ENCODE measurements at regions not wholly inside any gene's neighbourhood (a gene's known extent, or its start where the extent isn't known, plus 50 kb on each side); places are given as distances from the start of the nearest gene placed in this dataset.

DNA sequence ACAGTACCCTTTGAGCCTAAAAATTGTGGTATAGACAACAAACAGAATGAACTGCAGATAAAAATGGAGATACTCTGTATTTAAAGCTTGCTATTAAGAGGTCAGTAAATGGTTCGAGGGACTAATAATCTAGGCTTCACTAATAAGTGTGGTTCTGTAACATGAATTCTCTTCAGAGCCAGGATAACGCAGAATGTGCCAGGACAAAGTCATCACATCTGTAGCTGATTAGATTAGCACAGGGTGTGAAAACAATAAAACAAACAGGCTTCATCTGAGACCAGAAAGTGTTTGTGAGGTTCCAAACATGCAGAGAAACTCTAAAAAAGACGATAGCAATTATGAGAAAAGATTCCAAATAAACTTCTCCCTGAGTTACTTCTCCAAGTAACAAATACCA, 89.1 kb upstream of the LUZP2 start:
- intact Hi-C loops (cut with micrococcal nuclease; ENCODE audit: unreplicated experiment), result no loop called here
- POLR2A ChIA-PET, result no interaction called here
- no peak for DNase-seq
- BruUV-seq (replicated peaks), result no TSS peak
- H3K27me3 ChIP-seq (replicated peaks; ENCODE audit: control insufficient read depth, insufficient read depth, low read length), result no peaks in the 10 kb centered on the region
- CTCF ChIA-PET, result no interaction called here
- Mint-ChIP-seq H3K27me3 (ENCODE audit: insufficient read depth, unreplicated experiment) (no peaks in the 10 kb centered on the region), H3K36me3 (ENCODE audit: insufficient read depth, unreplicated experiment) (no peaks in the 10 kb centered on the region), H3K27ac (ENCODE audit: unreplicated experiment) (no peak overlapping the region), H3K9me3 (ENCODE audit: unreplicated experiment) (no peaks in the 10 kb centered on the region), H3K4me3 (ENCODE audit: unreplicated experiment) (no peak overlapping the region), H3K4me1 (ENCODE audit: low read depth, unreplicated experiment) (no peaks in the 10 kb centered on the region)
- no peaks in the 10 kb centered on the region for H3K9me3 ChIP-seq
- no peak overlapping the region for H3K4me3 ChIP-seq (ENCODE audit: low read depth, low read length)
- TF ChIP-seq, protein P1, sequence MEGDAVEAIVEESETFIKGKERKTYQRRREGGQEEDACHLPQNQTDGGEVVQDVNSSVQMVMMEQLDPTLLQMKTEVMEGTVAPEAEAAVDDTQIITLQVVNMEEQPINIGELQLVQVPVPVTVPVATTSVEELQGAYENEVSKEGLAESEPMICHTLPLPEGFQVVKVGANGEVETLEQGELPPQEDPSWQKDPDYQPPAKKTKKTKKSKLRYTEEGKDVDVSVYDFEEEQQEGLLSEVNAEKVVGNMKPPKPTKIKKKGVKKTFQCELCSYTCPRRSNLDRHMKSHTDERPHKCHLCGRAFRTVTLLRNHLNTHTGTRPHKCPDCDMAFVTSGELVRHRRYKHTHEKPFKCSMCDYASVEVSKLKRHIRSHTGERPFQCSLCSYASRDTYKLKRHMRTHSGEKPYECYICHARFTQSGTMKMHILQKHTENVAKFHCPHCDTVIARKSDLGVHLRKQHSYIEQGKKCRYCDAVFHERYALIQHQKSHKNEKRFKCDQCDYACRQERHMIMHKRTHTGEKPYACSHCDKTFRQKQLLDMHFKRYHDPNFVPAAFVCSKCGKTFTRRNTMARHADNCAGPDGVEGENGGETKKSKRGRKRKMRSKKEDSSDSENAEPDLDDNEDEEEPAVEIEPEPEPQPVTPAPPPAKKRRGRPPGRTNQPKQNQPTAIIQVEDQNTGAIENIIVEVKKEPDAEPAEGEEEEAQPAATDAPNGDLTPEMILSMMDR (IDR thresholded peaks at IDR 0.05; ENCODE audit: insufficient read depth in 1 of 2, low read depth in 1 of 2, low read length in 1 of 2, severe bottlenecking in 1 of 2, unreplicated experiment in 1 of 2), result no peak
- no peaks in the 10 kb centered on the region for H3K36me3 ChIP-seq (ENCODE audit: control insufficient read depth, insufficient read depth, low read length)
- no peaks in the 10 kb centered on the region for H3K4me1 ChIP-seq

DNA sequence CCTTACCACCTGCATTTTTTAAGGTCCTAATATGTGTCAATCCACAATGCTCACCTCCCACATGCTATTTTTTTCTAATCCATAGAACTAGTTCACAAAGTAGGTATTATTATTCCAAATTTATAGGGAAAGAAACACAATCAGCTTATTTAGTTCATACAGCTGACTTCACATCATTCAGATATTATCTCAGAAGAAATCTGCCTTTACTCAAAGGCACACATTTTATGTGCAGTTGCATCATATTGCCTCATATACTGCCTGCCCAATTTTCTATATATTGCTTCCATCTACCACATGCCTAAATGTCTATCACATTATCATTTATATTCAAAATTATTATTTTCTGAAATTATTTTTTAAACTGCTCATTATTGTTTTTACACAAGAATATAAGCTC, 88.7 kb upstream of the LUZP2 start:
- H3K27ac Mint-ChIP-seq (ENCODE audit: unreplicated experiment), result no peak overlapping the region
- TF ChIP-seq, protein P1 (IDR thresholded peaks at IDR 0.05; ENCODE audit: insufficient read depth in 1 of 2, low read depth in 1 of 2, low read length in 1 of 2, severe bottlenecking in 1 of 2, unreplicated experiment in 1 of 2), result no peak
- H3K4me1 Mint-ChIP-seq (ENCODE audit: low read depth, unreplicated experiment), result no peaks in the 10 kb centered on the region
- Histone ChIP-seq H3K27me3 (replicated peaks; ENCODE audit: control insufficient read depth, insufficient read depth, low read length) (no peaks in the 10 kb centered on the region), H3K4me3 (ENCODE audit: low read depth, low read length) (no peak overlapping the region), H3K4me1 (no peaks in the 10 kb centered on the region), H3K9me3 (no peaks in the 10 kb centered on the region), H3K36me3 (ENCODE audit: control insufficient read depth, insufficient read depth, low read length) (no peaks in the 10 kb centered on the region)
- no peaks in the 10 kb centered on the region for H3K36me3 Mint-ChIP-seq (ENCODE audit: insufficient read depth, unreplicated experiment)
- ChIA-PET POLR2A (no interaction called here), CTCF (no interaction called here)
- H3K9me3 Mint-ChIP-seq (ENCODE audit: unreplicated experiment), result no peaks in the 10 kb centered on the region
- H3K27me3 Mint-ChIP-seq (ENCODE audit: insufficient read depth, unreplicated experiment), result no peaks in the 10 kb centered on the region
- no peak for DNase-seq
- H3K4me3 Mint-ChIP-seq (ENCODE audit: unreplicated experiment), result no peak overlapping the region
- intact Hi-C loops (cut with micrococcal nuclease; ENCODE audit: unreplicated experiment), result no loop called here
- no TSS peak for BruUV-seq (replicated peaks)

DNA sequence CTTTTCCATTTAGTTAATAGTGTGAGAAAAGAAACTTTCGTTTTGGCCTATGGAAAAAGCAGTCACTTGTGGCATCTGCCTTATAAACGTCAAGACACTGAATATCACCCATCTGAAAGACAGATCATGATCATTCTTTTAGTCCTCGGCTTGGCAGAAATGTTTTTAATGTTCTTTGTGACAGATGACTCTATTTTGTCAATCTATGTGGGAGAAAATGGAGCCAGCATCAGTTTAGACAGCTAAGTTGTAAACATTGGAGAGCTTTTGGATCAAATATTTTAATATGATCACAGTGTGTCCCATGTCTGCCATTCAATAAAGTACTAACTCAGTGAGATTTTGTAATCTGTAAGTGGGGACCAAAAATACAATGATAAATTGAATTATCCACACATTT, 85.1 kb upstream of the LUZP2 start:
- H3K9me3 Mint-ChIP-seq (ENCODE audit: unreplicated experiment), result no peaks in the 10 kb centered on the region
- Histone ChIP-seq H3K4me1 (no peaks in the 10 kb centered on the region), H3K4me3 (ENCODE audit: low read depth, low read length) (no peak overlapping the region), H3K9me3 (no peaks in the 10 kb centered on the region), H3K27me3 (replicated peaks; ENCODE audit: control insufficient read depth, insufficient read depth, low read length) (no peaks in the 10 kb centered on the region), H3K36me3 (ENCODE audit: control insufficient read depth, insufficient read depth, low read length) (no peaks in the 10 kb centered on the region)
- no peaks in the 10 kb centered on the region for H3K27me3 Mint-ChIP-seq (ENCODE audit: insufficient read depth, unreplicated experiment)
- no peaks in the 10 kb centered on the region for H3K36me3 Mint-ChIP-seq (ENCODE audit: insufficient read depth, unreplicated experiment)
- no peak for DNase-seq
- TF ChIP-seq, protein P1 (IDR thresholded peaks at IDR 0.05; ENCODE audit: insufficient read depth in 1 of 2, low read depth in 1 of 2, low read length in 1 of 2, severe bottlenecking in 1 of 2, unreplicated experiment in 1 of 2), result no peak
- CTCF ChIA-PET, result no interaction called here
- intact Hi-C loops (cut with micrococcal nuclease; ENCODE audit: unreplicated experiment), result no loop called here
- H3K4me3 Mint-ChIP-seq (ENCODE audit: unreplicated experiment), result no peak overlapping the region
- no peaks in the 10 kb centered on the region for H3K4me1 Mint-ChIP-seq (ENCODE audit: low read depth, unreplicated experiment)
- POLR2A ChIA-PET, result no interaction called here
- no TSS peak for BruUV-seq (replicated peaks)
- H3K27ac Mint-ChIP-seq (ENCODE audit: unreplicated experiment), result no peak overlapping the region
